ENCODE measurements at regions not wholly inside any gene's neighbourhood (a gene's known extent, or its start where the extent isn't known, plus 50 kb on each side); places are given as distances from the start of the nearest gene placed in this dataset.

- DNase-seq (ENCODE audit: low spot score): no peak
- intact Hi-C loops (cut with DNase I): no loop called here
These were observed 718.3 kb downstream of the RERGL start for GRCh38 chr12:17371491-17372215.

DNA sequence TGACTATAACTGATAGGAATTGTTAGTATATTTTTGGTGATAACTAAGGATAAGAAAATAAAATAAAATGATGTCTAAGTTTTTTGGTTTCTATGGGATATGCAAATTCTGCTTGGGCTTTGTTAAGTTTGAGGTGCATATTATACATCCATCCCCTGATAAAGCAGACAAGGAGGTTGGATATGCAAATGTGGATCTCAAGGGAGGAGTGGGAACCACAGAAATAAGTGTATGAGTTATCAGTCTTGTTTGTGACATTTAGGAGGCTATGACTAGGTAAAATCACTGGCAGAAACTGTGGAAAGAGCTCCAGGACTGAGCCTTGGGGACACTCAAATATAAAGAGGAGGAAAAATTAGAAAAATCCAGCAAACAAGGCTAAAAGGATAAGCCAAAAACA is 719.4 kb downstream of the RERGL start:
- intact Hi-C loops (cut with DNase I): no loop called here
- no peak for DNase-seq (ENCODE audit: low spot score)

DNA sequence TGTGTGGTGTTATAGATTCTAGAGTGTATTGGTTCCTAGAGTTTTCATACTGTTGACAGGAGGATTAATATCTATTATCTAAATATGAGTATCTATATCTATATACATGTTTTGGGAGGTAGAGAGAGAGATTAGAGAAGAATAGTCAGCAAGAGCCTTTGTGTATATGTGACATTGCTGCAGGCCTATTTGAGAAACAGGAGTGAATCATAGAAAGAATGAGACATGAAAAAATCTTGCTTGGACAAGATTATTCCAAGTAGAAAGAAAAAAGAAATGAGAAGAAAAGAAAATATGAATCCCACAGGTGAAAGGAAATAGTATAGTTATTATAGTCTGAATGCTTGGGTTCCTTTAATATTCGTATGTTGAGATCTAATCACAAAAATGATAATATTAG is 720.4 kb downstream of the RERGL start:
- intact Hi-C loops (cut with DNase I): no loop called here
- no peak for DNase-seq (ENCODE audit: low spot score)

GRCh38 chr12:17361224-17361623 is 728.8 kb downstream of the RERGL start:
- DNase-seq (ENCODE audit: low spot score): no peak
- intact Hi-C loops (cut with DNase I): no loop called here

GRCh38 chr12:17358835-17359234 is 731.2 kb downstream of the RERGL start:
- no peak for DNase-seq (ENCODE audit: low spot score)
- intact Hi-C loops (cut with DNase I): no loop called here

DNA sequence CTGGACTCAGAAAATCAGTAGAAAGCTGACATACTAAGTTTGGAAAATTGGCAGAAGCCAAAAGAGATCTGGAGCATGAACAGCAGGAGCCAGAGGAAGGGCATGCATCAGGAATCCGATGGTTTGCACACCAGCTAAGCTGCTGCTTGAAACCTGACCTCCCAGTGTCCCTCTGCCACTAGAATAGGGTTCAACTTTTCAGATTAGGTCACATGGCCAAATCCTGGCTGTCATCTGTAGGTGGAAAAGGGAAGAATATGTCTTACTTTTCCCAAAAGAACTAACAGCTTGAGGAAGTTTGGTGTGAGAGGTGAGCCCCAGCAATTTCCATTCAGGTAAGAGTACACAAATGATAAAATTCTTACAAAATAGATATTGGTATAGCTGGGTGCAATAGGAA is 732.6 kb downstream of the RERGL start:
- DNase-seq (ENCODE audit: low spot score): no peak
- intact Hi-C loops (cut with DNase I): no loop called here

GRCh38 chr12:17352164-17352563 is 737.8 kb downstream of the RERGL start:
- intact Hi-C loops (cut with DNase I): no loop called here
- DNase-seq (ENCODE audit: low spot score): no peak

DNA sequence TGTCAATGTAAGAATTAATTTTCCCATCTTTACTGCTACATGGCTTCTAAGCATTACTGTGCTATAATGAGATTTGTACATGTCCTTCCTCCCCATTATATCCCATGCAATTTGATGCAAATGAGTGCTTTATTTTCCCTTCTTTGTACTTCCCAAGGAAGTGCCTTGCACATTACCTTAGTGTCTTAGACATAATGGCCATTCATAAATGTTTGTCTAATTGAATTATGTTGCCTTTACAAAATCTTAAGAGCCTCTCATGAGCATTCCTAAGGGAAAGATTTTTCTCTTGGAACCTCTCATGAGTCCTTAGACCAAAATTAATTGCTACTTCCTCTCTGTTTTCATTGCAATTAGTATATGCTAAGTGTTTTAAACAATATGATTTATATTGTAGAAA is 741.7 kb downstream of the RERGL start:
- no peak for DNase-seq (ENCODE audit: low spot score)
- intact Hi-C loops (cut with DNase I): no loop called here

DNA sequence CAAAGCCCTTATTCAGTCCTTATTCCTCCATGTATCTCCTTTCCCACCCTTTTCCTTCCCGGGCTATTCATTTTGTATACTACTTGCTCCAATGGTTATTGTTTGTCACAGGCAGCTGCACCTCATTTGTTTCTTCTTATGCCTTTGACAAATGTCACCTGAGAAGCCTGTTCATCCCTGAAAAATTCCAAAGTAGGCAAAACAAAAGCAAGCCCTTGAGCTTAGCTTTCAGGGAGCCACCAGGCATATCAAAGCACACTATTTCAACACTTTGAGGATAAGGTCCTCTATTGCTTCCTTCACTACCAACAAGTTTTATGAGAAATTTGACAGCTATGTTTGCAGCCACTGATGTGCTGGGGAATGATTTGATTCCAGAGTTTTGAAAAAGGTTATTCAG is 738.7 kb upstream of the LMO3 start:
- intact Hi-C loops (cut with DNase I): no loop called here
- DNase-seq (ENCODE audit: low spot score): no peak

DNA sequence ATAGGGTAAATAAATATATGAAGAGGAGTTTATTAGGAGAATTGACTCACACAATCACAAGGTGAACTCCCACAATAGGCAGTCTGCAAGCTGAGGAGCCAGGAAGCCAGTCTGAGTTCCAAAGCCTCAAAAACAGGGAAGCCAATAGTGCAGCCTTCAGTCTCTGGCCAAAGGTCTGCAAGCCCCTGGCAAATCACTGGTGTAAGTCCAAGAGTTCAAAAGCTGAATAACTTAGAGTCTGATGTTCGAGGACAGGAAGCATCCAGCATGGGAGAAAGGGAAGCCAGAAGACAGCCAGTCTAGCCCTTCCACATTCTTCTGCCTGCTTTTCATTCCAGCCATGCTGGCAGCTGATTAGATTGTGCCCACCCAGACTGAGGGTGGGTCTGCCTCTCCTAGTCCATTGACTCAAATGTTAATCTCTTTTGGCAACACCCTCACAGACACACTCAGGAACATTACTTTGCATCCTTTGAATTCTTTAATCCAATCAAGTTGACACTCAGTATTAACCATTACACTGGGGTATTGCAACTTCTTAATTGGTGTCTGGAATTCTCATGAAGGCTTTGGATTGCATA is 736.5 kb upstream of the LMO3 start:
- intact Hi-C loops (cut with DNase I): no loop called here
- no peak for DNase-seq (ENCODE audit: low spot score)

GRCh38 chr12:17335487-17335886 is 729.5 kb upstream of the LMO3 start:
- no peak for DNase-seq (ENCODE audit: low spot score)
- intact Hi-C loops (cut with DNase I): no loop called here

GRCh38 chr12:17334784-17335183 is 728.8 kb upstream of the LMO3 start:
- intact Hi-C loops (cut with DNase I): no loop called here
- no peak for DNase-seq (ENCODE audit: low spot score)

DNA sequence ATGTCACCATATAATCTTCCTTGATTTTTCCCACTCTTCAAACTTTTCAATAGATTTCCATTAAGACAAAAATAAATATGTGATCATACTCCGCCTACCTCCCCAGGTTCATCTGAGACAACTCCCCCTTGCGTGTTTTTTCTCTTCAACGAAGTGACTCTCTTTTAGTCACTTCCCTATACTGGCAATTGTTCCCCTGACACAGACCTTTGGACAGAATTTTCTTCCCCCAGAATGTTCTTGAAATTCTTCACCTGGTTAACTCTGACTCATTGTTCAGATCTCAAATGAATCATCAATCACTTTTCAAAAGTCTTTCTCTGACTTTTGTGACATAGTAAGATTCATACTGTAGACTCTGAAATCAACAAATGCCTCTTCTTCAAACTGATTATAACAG is 727.3 kb upstream of the LMO3 start:
- DNase-seq (ENCODE audit: low spot score): no peak
- intact Hi-C loops (cut with DNase I): no loop called here

DNA sequence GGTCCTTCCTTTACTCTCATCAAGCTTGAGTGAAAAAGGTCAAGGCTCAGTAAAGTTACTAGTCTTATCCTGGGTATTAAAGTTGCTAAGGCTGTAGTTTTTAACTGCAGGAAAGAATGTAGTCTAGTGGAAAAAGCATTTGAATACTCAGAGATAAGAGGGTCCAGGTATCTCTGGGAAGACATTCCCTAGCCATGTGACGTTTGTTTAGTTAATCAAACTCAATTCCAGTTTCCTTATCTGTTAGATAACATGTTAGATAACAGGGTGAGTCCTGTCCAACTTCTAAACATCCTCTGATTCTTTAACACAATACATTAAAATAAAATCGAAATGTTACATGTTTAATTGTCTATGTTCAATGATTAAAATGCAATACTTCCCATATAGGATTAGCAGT is 720.7 kb upstream of the LMO3 start:
- DNase-seq (ENCODE audit: low spot score): no peak
- intact Hi-C loops (cut with DNase I): no loop called here

DNA sequence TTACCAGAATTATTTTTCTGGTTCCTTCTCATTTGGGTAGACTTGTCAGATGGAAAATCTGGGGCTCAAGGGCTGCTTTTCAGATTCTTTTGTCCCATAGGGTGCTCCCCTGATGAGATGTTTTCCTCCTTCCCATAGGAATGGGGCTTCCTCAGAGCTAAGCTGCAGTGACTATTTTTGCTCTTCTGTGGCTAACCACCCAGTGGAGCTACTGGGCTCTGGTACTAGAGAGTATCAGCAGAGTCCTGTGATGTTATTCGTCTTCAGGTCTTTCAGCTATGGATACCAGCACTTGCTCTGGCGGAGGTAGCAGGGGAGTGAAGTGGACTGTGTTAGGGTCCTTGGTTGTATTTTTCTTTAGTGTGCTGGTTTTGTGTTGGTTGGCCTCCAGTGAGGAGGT is 716.1 kb upstream of the LMO3 start:
- no peak for DNase-seq (ENCODE audit: low spot score)
- intact Hi-C loops (cut with DNase I): no loop called here

- DNase-seq (ENCODE audit: low spot score): no peak
- intact Hi-C loops (cut with DNase I): no loop called here
These were observed 698.8 kb upstream of the LMO3 start for GRCh38 chr12:17304503-17305347.

DNA sequence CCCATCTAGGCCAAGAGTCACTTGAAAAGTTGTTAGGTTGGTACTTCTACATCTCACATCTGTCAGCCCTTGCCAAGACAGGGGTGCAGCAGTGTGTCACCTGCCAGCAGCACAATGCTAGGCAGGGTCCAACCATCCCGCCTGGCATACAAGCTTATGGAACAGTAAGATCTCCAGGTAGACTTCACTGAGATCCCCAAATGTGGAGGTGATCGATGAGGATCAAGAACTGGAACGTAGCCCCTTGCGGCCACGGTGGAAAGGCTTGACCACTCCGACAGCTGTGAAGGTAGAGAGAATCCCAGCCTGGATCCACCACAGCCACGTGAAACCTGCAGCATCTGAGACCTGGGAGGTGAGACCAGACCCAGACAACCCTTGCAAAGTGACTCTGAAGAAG is 696.0 kb upstream of the LMO3 start:
- intact Hi-C loops (cut with DNase I): no loop called here
- no peak for DNase-seq (ENCODE audit: low spot score)

- intact Hi-C loops (cut with DNase I): no loop called here
- no peak for DNase-seq (ENCODE audit: low spot score)
These were observed 695.6 kb upstream of the LMO3 start for GRCh38 chr12:17301544-17301943.

- intact Hi-C loops (cut with DNase I): no loop called here
- no peak for DNase-seq (ENCODE audit: low spot score)
These were observed 690.9 kb upstream of the LMO3 start for GRCh38 chr12:17296882-17297281.

DNA sequence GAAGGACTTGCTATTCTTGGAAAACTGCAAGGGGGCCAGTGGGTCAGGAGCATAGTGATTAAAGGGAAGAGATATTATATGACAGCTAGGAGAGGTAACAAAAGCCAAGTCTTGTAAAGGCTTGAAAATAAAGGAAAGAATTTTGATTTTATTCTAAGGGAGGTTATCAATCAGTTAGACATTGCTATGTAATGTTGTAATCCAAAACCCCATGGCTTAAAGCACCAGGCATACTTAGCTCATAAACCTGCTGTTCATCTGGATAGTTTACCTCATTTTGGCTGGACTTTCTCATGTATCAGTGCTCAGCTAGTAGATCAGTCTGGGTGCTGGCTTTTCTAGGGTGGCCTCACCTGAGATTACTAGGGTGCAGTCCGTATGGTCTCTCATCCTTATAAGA is 680.9 kb upstream of the LMO3 start:
- DNase-seq (ENCODE audit: low spot score): no peak
- intact Hi-C loops (cut with DNase I): no loop called here

DNA sequence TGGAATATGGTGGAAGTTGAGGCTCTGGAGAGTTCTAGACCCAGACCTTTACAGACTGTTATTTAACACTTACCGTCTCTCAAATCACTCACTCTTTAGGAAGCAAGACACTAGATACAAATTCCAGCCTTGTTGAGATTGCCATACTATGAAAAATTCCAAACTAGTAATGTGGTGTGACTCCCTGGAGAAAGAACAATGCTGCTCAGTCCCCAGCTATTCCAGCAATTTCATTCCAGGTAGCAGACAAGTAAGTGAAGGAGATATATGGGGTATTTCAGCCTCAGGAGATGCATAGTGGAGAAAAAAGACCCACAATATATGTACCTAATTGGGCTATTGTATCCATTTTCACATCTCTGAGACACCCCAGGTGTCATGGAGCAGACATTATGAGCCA is 678.9 kb upstream of the LMO3 start:
- no peak for DNase-seq (ENCODE audit: low spot score)
- intact Hi-C loops (cut with DNase I): no loop called here
